OCI-LY7 (cell line): ENCODE measurements at regions not wholly inside any gene's neighbourhood (a gene's known extent, or its start where the extent isn't known, plus 50 kb on each side); places are given as distances from the start of the nearest gene placed in this dataset.

ENCODE experiments used
- CTCF ChIP-seq: fragments of 200-600 bp; sonication (generic); conservative IDR thresholded peaks from 2 replicates; pipeline ENCODE4 v1.5.1; 2014; ENCODE audit warnings: mild to moderate bottlenecking, antibody characterized with exemption, low read length, moderate library complexity, mixed read lengths
- EZH2phosphoT487 ChIP-seq: fragments of 200-600 bp; sonication (generic); IDR thresholded peaks from 2 replicates; pipeline ENCODE4 v1.6.1; 2018; ENCODE audit warnings: low read depth, borderline replicate concordance, mild to moderate bottlenecking, mixed run types, antibody characterized with exemption, low read length, moderate library complexity, mixed read lengths

- TF ChIP-seq CTCF (no peak), EZH2phosphoT487 (no peak)
Observed at GRCh38 chr2:64731746-64732145, 78.0 kb upstream of the SERTAD2 start.
